KMS-11 (cell line): ENCODE measurements at regions not wholly inside any gene's neighbourhood (a gene's known extent, or its start where the extent isn't known, plus 50 kb on each side); places are given as distances from the start of the nearest gene placed in this dataset.

Experiments
- H2AFZ ChIP-seq: fragments of 200-600 bp; sonication (generic); 2 replicates; pipeline ENCODE4 v1.6.1; 2016; ENCODE audit warnings: antibody characterized with exemption, mixed run types, low read depth
- H3K27ac ChIP-seq: fragments of 200-600 bp; sonication (generic); 2 replicates; pipeline ENCODE4 v1.6.1; 2016; ENCODE audit warnings: mild to moderate bottlenecking, mixed run types
- H3K27me3 ChIP-seq: fragments of 200-600 bp; sonication (generic); 2 replicates; pipeline ENCODE4 v1.6.1; 2017; ENCODE audit warnings: mild to moderate bottlenecking, low read depth, mixed run types, moderate library complexity; ENCODE audit not compliant: insufficient read depth
- H3K36me3 ChIP-seq: fragments of 200-600 bp; sonication (generic); 2 replicates; pipeline ENCODE4 v1.6.1; 2017; ENCODE audit warnings: mild to moderate bottlenecking, mixed run types; ENCODE audit not compliant: insufficient read depth
- H3K4me1 ChIP-seq: fragments of 200-600 bp; sonication (generic); 2 replicates; pipeline ENCODE4 v1.6.1; 2016; ENCODE audit warnings: mild to moderate bottlenecking, low read depth, mixed run types; ENCODE audit not compliant: poor library complexity, severe bottlenecking
- H3K4me2 ChIP-seq: fragments of 200-600 bp; sonication (generic); 2 replicates; pipeline ENCODE4 v1.7.0; 2016; ENCODE audit warnings: mild to moderate bottlenecking, mixed run types
- H3K4me3 ChIP-seq: fragments of 200-600 bp; sonication (generic); IDR thresholded peaks from 2 replicates; pipeline ENCODE4 v1.6.1; 2017; ENCODE audit warnings: low read depth, low read length, mixed read lengths; ENCODE audit not compliant: insufficient read depth
- H3K79me2 ChIP-seq: fragments of 200-600 bp; sonication (generic); 2 replicates; pipeline ENCODE4 v1.6.1; 2016; ENCODE audit warnings: low read depth, mixed run types; ENCODE audit not compliant: insufficient read depth
- H3K9ac ChIP-seq: fragments of 200-600 bp; sonication (generic); 2 replicates; pipeline ENCODE4 v1.6.1; 2016; ENCODE audit warnings: mild to moderate bottlenecking, mixed run types
- H4K20me1 ChIP-seq: fragments of 200-600 bp; sonication (generic); 2 replicates; pipeline ENCODE4 v1.6.1; 2016; ENCODE audit warnings: mild to moderate bottlenecking, mixed run types; ENCODE audit not compliant: insufficient read depth
- CTCF ChIP-seq: fragments of 200-600 bp; sonication (generic); conservative IDR thresholded peaks from 2 replicates; pipeline ENCODE4 v1.6.1; 2017; ENCODE audit warnings: low read depth, mild to moderate bottlenecking, antibody characterized with exemption, low read length, moderate library complexity, mixed read lengths

GRCh38 chr4:58357947-58358346, 1247.8 kb upstream of the IGFBP7 start:
- Histone ChIP-seq H3K4me1 (no peaks in the 10 kb centered on the region), H3K4me3 (no peak overlapping the region), H3K36me3 (no peaks in the 10 kb centered on the region), H4K20me1 (no peaks in the 10 kb centered on the region), H2AFZ (no peak overlapping the region), H3K9ac (no peak overlapping the region), H3K4me2 (no peak overlapping the region), H3K79me2 (no peaks in the 10 kb centered on the region), H3K27me3 (no peaks in the 10 kb centered on the region), H3K27ac (no peak overlapping the region)
- TF ChIP-seq CTCF: no peak

- Histone ChIP-seq H4K20me1 (no peaks in the 10 kb centered on the region), H3K4me2 (no peak overlapping the region), H3K4me1 (no peaks in the 10 kb centered on the region), H3K27ac (no peak overlapping the region), H3K79me2 (no peaks in the 10 kb centered on the region), H3K27me3 (no peaks in the 10 kb centered on the region), H3K4me3 (no peak overlapping the region), H2AFZ (no peak overlapping the region), H3K36me3 (no peaks in the 10 kb centered on the region), H3K9ac (no peak overlapping the region)
- TF ChIP-seq CTCF: no peak
Observed at GRCh38 chr4:58325070-58325469, 1214.9 kb upstream of the IGFBP7 start.

GRCh38 chr4:58313444-58313843, 1203.3 kb upstream of the IGFBP7 start:
- TF ChIP-seq CTCF: no peak
- Histone ChIP-seq H3K27me3 (no peaks in the 10 kb centered on the region), H3K9ac (no peak overlapping the region), H4K20me1 (no peaks in the 10 kb centered on the region), H3K4me1 (no peaks in the 10 kb centered on the region), H3K4me2 (no peak overlapping the region), H3K27ac (no peak overlapping the region), H3K4me3 (no peak overlapping the region), H3K36me3 (no peaks in the 10 kb centered on the region), H2AFZ (no peak overlapping the region), H3K79me2 (no peaks in the 10 kb centered on the region)

- no peak overlapping the region for H3K4me2 ChIP-seq
Observed at GRCh38 chr4:58303456-58303855, 1193.3 kb upstream of the IGFBP7 start.

More at GRCh38 chr4:58303456-58303855, 1193.3 kb upstream of the IGFBP7 start:
- Histone ChIP-seq H4K20me1 (no peaks in the 10 kb centered on the region), H3K27me3 (no peaks in the 10 kb centered on the region), H3K36me3 (no peaks in the 10 kb centered on the region), H3K9ac (no peak overlapping the region), H3K27ac (no peak overlapping the region), H3K4me3 (no peak overlapping the region), H3K4me1 (no peaks in the 10 kb centered on the region), H2AFZ (no peak overlapping the region), H3K79me2 (no peaks in the 10 kb centered on the region)
- TF ChIP-seq CTCF: no peak
